ENCODE measurements at regions not wholly inside any gene's neighbourhood (a gene's known extent, or its start where the extent isn't known, plus 50 kb on each side); places are given as distances from the start of the nearest gene placed in this dataset.

DNA sequence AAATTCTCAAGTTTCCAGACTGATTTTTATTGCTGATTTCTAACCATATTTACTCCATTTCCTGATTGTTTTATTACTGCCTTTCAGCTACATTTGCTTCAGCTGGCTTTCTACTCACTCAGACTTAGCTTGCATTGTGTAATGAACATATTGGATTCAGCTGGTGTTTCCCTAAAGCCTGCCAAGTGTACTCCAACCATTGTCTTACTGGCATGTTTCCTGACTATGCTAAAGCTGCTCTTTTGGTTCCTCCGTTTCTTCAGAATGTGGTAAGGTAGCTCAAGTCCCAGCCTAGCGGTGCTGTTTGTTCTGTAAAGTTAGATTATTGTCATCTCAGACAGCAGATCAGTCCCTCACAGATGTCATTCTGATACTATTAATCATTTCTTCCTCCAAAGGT, 53.1 kb upstream of the GLRA2 start:
- ChIA-PET CTCF (no interaction called here), POLR2A (no interaction called here)
- no peaks in the 10 kb centered on the region for H3K9me3 ChIP-seq
- no peak overlapping the region for H3K4me3 ChIP-seq (ENCODE audit: control insufficient read depth in 1 of 2, extremely low read depth in 1 of 2, low read length in 1 of 2)
- no CpG with 5 or more reads among the region's 2 CpGs for WGBS (ENCODE audit: insufficient coverage)
- Mint-ChIP-seq H3K9me3 (no peaks in the 10 kb centered on the region), H3K27me3 (peaks cover 0 to 16% of the 10 kb centered on the region in 2 donors), H3K4me1 (no peaks in the 10 kb centered on the region), H3K4me3 (no peak overlapping the region), H3K36me3 (no peaks in the 10 kb centered on the region), H3K27ac (no peak overlapping the region)
- H3K27me3 ChIP-seq (replicated peaks in 1 of 2; ENCODE audit: control insufficient read depth in 2 of 2, extremely low read depth in 1 of 2, insufficient read depth in 2 of 2, low read length in 1 of 2): no peaks in the 10 kb centered on the region
- no peak for DNase-seq
- ATAC-seq (replicated peaks in 1 of 4): no peak
- no peaks in the 10 kb centered on the region for H3K4me1 ChIP-seq (ENCODE audit: control insufficient read depth in 1 of 2, extremely low read depth in 1 of 2, insufficient read depth in 2 of 2, low read length in 2 of 2)
- H3K36me3 ChIP-seq (ENCODE audit: control insufficient read depth in 2 of 2, extremely low read depth in 1 of 2, insufficient read depth in 1 of 2, low read length in 1 of 2): no peaks in the 10 kb centered on the region
- H3K27ac ChIP-seq (ENCODE audit: low read length): no peak overlapping the region

DNA sequence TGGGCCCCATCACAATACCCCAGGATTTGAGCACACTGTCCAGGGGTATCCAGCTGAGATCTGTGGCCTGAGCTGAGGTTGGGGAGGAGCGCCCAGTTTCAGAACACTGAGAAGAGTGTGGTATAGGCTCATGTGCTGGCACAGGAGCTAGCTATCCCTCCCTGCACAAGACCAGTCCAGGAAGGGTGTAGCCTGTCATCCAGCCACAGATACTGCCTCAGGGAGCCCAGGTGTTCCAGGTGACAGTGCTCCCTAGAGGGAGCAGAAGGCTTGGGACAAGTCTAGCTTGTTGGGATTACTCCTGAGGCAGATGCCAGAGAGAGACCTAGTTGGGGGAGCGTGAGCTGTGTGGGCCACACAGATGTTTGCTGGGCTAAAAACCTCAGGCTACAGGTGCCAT, 79.6 kb upstream of the GLRA2 start:
- ChIA-PET CTCF (no interaction called here), POLR2A (no interaction called here)

DNA sequence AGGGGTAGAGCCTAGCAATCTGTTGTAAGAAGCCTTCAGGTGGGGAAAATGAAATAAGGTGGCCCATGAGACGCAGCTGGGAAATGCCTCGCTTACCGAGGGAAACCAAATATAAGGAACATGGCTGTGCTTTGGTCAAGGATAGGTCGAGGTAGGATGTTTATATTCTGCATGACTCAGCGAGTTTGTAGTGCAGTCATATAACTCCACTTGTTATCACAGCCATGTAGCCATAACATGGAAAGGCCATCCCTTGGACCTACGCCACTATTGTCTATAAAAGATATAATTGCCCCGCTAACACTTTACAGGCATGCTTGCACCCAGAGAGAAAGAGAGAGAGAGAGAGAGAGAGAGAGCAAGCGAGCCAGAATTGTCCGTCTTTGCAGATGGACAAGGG, 80.9 kb upstream of the GLRA2 start:
- WGBS (ENCODE audit: insufficient coverage): 71% methylated on average over 2 of the region's 9 CpGs
- CTCF ChIA-PET: no interaction called here

More for the DNA sequence above, 79.6 kb upstream of the GLRA2 start:
- Histone ChIP-seq H3K27me3 (replicated peaks in 1 of 2; ENCODE audit: control insufficient read depth in 2 of 2, extremely low read depth in 1 of 2, insufficient read depth in 2 of 2, low read length in 1 of 2) (peaks cover 0 to 4% of the 10 kb centered on the region in 2 experiments), H3K9me3 (no peaks in the 10 kb centered on the region), H3K4me3 (ENCODE audit: control insufficient read depth in 1 of 2, extremely low read depth in 1 of 2, low read length in 1 of 2) (no peak overlapping the region), H3K4me1 (ENCODE audit: control insufficient read depth in 1 of 2, extremely low read depth in 1 of 2, insufficient read depth in 2 of 2, low read length in 2 of 2) (no peaks in the 10 kb centered on the region), H3K27ac (ENCODE audit: low read length) (no peak overlapping the region), H3K36me3 (ENCODE audit: control insufficient read depth in 2 of 2, extremely low read depth in 1 of 2, insufficient read depth in 1 of 2, low read length in 1 of 2) (no peaks in the 10 kb centered on the region)
- Mint-ChIP-seq H3K27me3 (peaks cover 0 to 13% of the 10 kb centered on the region in 2 donors), H3K4me3 (no peak overlapping the region), H3K36me3 (no peaks in the 10 kb centered on the region), H3K9me3 (no peaks in the 10 kb centered on the region), H3K4me1 (no peaks in the 10 kb centered on the region), H3K27ac (no peak overlapping the region)
- ATAC-seq (replicated peaks in 1 of 4) (no peak), DNase-seq (no peak)
- no CpG with 5 or more reads among the region's 2 CpGs for whole genome bisulfite sequencing (ENCODE audit: insufficient coverage)

DNA sequence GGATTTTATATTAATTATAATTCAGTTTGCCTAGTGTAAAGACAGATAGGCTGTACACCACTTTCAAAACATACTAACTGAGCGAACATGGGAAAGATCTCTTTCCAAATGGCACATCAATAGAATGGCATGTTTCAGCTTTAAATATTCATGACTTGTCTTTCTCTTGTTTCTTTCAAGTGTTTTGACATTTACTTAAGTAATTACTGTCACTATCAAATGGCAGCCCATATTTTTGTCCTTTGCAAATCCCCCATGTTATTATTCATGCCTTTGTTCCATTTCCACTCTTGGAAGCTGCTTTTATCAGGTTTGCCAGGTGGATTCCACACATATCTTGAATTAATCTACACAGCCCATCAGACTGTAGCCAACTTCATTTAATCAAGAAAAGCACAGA, 89.2 kb upstream of the GLRA2 start:
- peaks cover 0 to 17% of the 10 kb centered on the region in 2 donors for H3K27me3 Mint-ChIP-seq
- H3K27me3 ChIP-seq (replicated peaks in 1 of 2; ENCODE audit: control insufficient read depth in 2 of 2, extremely low read depth in 1 of 2, insufficient read depth in 2 of 2, low read length in 1 of 2): no peaks in the 10 kb centered on the region
- no peak overlapping the region for H3K4me3 Mint-ChIP-seq
- no peaks in the 10 kb centered on the region for H3K9me3 ChIP-seq
- no peaks in the 10 kb centered on the region for H3K36me3 Mint-ChIP-seq
- no peaks in the 10 kb centered on the region for H3K36me3 ChIP-seq (ENCODE audit: control insufficient read depth in 2 of 2, extremely low read depth in 1 of 2, insufficient read depth in 1 of 2, low read length in 1 of 2)
- DNase-seq (no peak), ATAC-seq (replicated peaks in 1 of 4) (no peak)
- H3K4me1 ChIP-seq (ENCODE audit: control insufficient read depth in 1 of 2, extremely low read depth in 1 of 2, insufficient read depth in 2 of 2, low read length in 2 of 2): no peaks in the 10 kb centered on the region
- CTCF ChIA-PET: no interaction called here
- no peaks in the 10 kb centered on the region for H3K9me3 Mint-ChIP-seq
- H3K4me1 Mint-ChIP-seq: no peaks in the 10 kb centered on the region
- POLR2A ChIA-PET: no interaction called here
- no peak overlapping the region for H3K27ac ChIP-seq (ENCODE audit: low read length)
- no peak overlapping the region for H3K27ac Mint-ChIP-seq
- no peak overlapping the region for H3K4me3 ChIP-seq (ENCODE audit: control insufficient read depth in 1 of 2, extremely low read depth in 1 of 2, low read length in 1 of 2)
- no CpG with 5 or more reads among the region's 1 CpG for WGBS (ENCODE audit: insufficient coverage)

More for the DNA sequence above, 80.9 kb upstream of the GLRA2 start:
- ATAC-seq (replicated peaks in 1 of 4) (no peak), DNase-seq (no peak)
- Mint-ChIP-seq H3K4me1 (no peaks in the 10 kb centered on the region), H3K9me3 (no peaks in the 10 kb centered on the region), H3K4me3 (no peak overlapping the region), H3K36me3 (no peaks in the 10 kb centered on the region), H3K27ac (no peak overlapping the region), H3K27me3 (peaks cover 0 to 14% of the 10 kb centered on the region in 2 donors)
- Histone ChIP-seq H3K4me3 (ENCODE audit: control insufficient read depth in 1 of 2, extremely low read depth in 1 of 2, low read length in 1 of 2) (no peak overlapping the region), H3K27ac (ENCODE audit: low read length) (no peak overlapping the region), H3K4me1 (ENCODE audit: control insufficient read depth in 1 of 2, extremely low read depth in 1 of 2, insufficient read depth in 2 of 2, low read length in 2 of 2) (no peaks in the 10 kb centered on the region), H3K9me3 (no peaks in the 10 kb centered on the region), H3K36me3 (ENCODE audit: control insufficient read depth in 2 of 2, extremely low read depth in 1 of 2, insufficient read depth in 1 of 2, low read length in 1 of 2) (no peaks in the 10 kb centered on the region), H3K27me3 (replicated peaks in 1 of 2; ENCODE audit: control insufficient read depth in 2 of 2, extremely low read depth in 1 of 2, insufficient read depth in 2 of 2, low read length in 1 of 2) (peaks cover 0 to 4% of the 10 kb centered on the region in 2 experiments)
- POLR2A ChIA-PET: no interaction called here

DNA sequence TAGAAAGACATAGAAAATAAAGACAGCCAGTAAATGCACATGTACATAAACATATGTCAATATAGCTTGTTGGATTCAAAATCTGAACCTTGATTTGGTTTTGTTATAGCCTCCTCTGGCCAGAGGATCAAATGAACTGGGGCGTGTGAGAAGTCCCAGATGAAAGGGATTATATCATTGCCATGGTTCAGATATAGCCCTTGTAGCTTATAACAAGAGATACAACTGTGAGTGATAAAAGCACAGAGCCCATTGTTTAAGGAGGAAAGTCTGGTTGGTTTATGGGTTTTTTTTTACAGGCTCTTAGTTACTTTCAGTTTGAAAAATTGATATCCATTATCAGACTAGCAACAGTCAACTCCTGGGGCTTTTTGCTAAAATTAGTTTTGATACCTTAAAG, 101.7 kb upstream of the GLRA2 start:
- WGBS (ENCODE audit: insufficient coverage): no CpG with 5 or more reads among the region's 1 CpG
- H3K27ac ChIP-seq (ENCODE audit: low read length): no peak overlapping the region
- H3K9me3 ChIP-seq: no peaks in the 10 kb centered on the region
- Mint-ChIP-seq H3K4me1 (no peaks in the 10 kb centered on the region), H3K4me3 (no peak overlapping the region), H3K36me3 (no peaks in the 10 kb centered on the region), H3K27me3 (peaks cover 7 to 9% of the 10 kb centered on the region in 2 donors), H3K27ac (no peak overlapping the region), H3K9me3 (no peaks in the 10 kb centered on the region)
- DNase-seq: no peak
- POLR2A ChIA-PET: no interaction called here
- no peaks in the 10 kb centered on the region for H3K4me1 ChIP-seq (ENCODE audit: control insufficient read depth in 1 of 2, extremely low read depth in 1 of 2, insufficient read depth in 2 of 2, low read length in 2 of 2)
- H3K27me3 ChIP-seq (replicated peaks in 1 of 2; ENCODE audit: control insufficient read depth in 2 of 2, extremely low read depth in 1 of 2, insufficient read depth in 2 of 2, low read length in 1 of 2): no peaks in the 10 kb centered on the region
- CTCF ChIA-PET: no interaction called here
- ATAC-seq (replicated peaks in 1 of 4): no peak
- H3K36me3 ChIP-seq (ENCODE audit: control insufficient read depth in 2 of 2, extremely low read depth in 1 of 2, insufficient read depth in 1 of 2, low read length in 1 of 2): no peaks in the 10 kb centered on the region
- no peak overlapping the region for H3K4me3 ChIP-seq (ENCODE audit: control insufficient read depth in 1 of 2, extremely low read depth in 1 of 2, low read length in 1 of 2)

DNA sequence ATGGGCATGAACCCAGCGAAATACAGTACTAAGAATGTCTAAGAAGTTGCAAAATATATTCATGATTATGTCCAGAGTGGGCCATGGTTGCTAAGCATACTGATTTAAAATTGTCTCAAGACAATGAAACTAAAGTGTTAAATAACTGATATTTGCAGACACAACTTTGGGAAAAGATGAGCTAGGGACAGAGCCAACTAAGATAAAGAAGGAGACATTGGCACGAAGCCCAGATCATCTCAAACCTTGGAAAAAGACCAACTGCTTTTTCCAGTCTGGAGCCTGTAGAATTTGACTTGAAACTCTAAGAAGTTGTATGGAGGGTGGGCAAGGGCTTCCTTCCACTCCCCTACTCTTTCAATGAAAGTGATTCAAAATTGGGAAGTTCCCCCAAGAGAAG, 108.5 kb upstream of the GLRA2 start:
- H3K27me3 Mint-ChIP-seq: peaks cover 0 to 5% of the 10 kb centered on the region in 2 donors
- ChIA-PET CTCF (no interaction called here), POLR2A (no interaction called here)
- Histone ChIP-seq H3K4me3 (ENCODE audit: control insufficient read depth in 1 of 2, extremely low read depth in 1 of 2, low read length in 1 of 2) (no peak overlapping the region), H3K4me1 (ENCODE audit: control insufficient read depth in 1 of 2, extremely low read depth in 1 of 2, insufficient read depth in 2 of 2, low read length in 2 of 2) (no peaks in the 10 kb centered on the region), H3K27ac (ENCODE audit: low read length) (no peak overlapping the region), H3K9me3 (no peaks in the 10 kb centered on the region), H3K27me3 (replicated peaks in 1 of 2; ENCODE audit: control insufficient read depth in 2 of 2, extremely low read depth in 1 of 2, insufficient read depth in 2 of 2, low read length in 1 of 2) (no peaks in the 10 kb centered on the region), H3K36me3 (ENCODE audit: control insufficient read depth in 2 of 2, extremely low read depth in 1 of 2, insufficient read depth in 1 of 2, low read length in 1 of 2) (no peaks in the 10 kb centered on the region)
- ATAC-seq (replicated peaks in 1 of 4): no peak
- DNase-seq: no peak
- H3K4me3 Mint-ChIP-seq: no peak overlapping the region
- WGBS (ENCODE audit: insufficient coverage): no CpG with 5 or more reads among the region's 2 CpGs
- H3K27ac Mint-ChIP-seq: no peak overlapping the region
- no peaks in the 10 kb centered on the region for H3K9me3 Mint-ChIP-seq
- no peaks in the 10 kb centered on the region for H3K4me1 Mint-ChIP-seq
- no peaks in the 10 kb centered on the region for H3K36me3 Mint-ChIP-seq

DNA sequence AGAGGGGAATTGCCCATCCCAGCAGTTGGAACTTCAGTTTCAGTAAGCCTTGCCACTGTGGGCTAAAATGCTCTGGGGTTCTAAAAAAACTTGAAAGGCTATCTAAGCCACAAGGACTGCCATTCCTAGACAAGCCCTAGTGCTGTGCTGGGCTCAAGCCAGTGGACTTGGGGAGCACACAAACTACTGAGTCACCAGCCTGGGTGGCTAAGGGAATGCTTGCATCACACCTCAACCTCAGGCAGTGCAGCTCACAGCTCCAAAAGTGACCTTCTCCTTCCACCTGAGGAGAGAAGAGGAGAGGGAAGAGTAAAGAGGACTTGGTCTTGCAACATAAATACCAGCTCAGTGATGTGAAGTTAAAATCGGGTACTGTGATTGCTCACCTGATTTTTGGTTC, 116.7 kb upstream of the GLRA2 start:
- DNase-seq (no peak), ATAC-seq (replicated peaks in 1 of 4) (no peak)
- Mint-ChIP-seq H3K9me3 (peaks cover 0 to 10% (median 0%) of the 10 kb centered on the region in 3 donors), H3K36me3 (no peaks in the 10 kb centered on the region), H3K27me3 (peaks cover 0 to 4% of the 10 kb centered on the region in 2 donors), H3K4me1 (no peaks in the 10 kb centered on the region), H3K27ac (no peak overlapping the region), H3K4me3 (no peak overlapping the region)
- ChIA-PET POLR2A (no interaction called here), CTCF (no interaction called here)
- no CpG with 5 or more reads among the region's 1 CpG for WGBS (ENCODE audit: insufficient coverage)
- no peaks in the 10 kb centered on the region for H3K36me3 ChIP-seq (ENCODE audit: control insufficient read depth in 2 of 2, extremely low read depth in 1 of 2, insufficient read depth in 1 of 2, low read length in 1 of 2)
- no peaks in the 10 kb centered on the region for H3K9me3 ChIP-seq
- H3K4me3 ChIP-seq (ENCODE audit: control insufficient read depth in 1 of 2, extremely low read depth in 1 of 2, low read length in 1 of 2): no peak overlapping the region
- no peak overlapping the region for H3K27ac ChIP-seq (ENCODE audit: low read length)
- no peaks in the 10 kb centered on the region for H3K27me3 ChIP-seq (replicated peaks in 1 of 2; ENCODE audit: control insufficient read depth in 2 of 2, extremely low read depth in 1 of 2, insufficient read depth in 2 of 2, low read length in 1 of 2)
- H3K4me1 ChIP-seq (ENCODE audit: control insufficient read depth in 1 of 2, extremely low read depth in 1 of 2, insufficient read depth in 2 of 2, low read length in 2 of 2): no peaks in the 10 kb centered on the region

Data from T-cell (primary cell).